HUES64 (cell line): ENCODE measurements at regions not wholly inside any gene's neighbourhood (a gene's known extent, or its start where the extent isn't known, plus 50 kb on each side); places are given as distances from the start of the nearest gene placed in this dataset.
"Not testable (repeated sequence)": the region's sequence is repeated elsewhere in the genome, so short reads cannot be mapped to it uniquely, and the experiment has no call there.

Source experiments
- H3K27ac ChIP-seq: 2 replicates; pipeline ENCODE4 v1.7.0; 2013; ENCODE audit warnings: low read depth, low read length, inconsistent platforms
- H3K27me3 ChIP-seq: 2 replicates; pipeline ENCODE4 v1.6.1; 2013; ENCODE audit warnings: mild to moderate bottlenecking, low read length; ENCODE audit not compliant: insufficient read depth
- H3K36me3 ChIP-seq: 2 replicates; pipeline ENCODE4 v1.6.1; 2013; ENCODE audit warnings: mild to moderate bottlenecking, low read length; ENCODE audit not compliant: insufficient read depth
- H3K4me1 ChIP-seq: 2 replicates; pipeline ENCODE4 v1.6.1; 2013; ENCODE audit warnings: mild to moderate bottlenecking, low read length, moderate library complexity; ENCODE audit not compliant: insufficient read depth
- H3K4me3 ChIP-seq: 2 replicates; pipeline ENCODE4 v1.5.1; 2013; ENCODE audit warnings: mild to moderate bottlenecking, low read length, moderate library complexity
- H3K9ac ChIP-seq: 2 replicates; pipeline ENCODE4 v1.6.1; 2013; ENCODE audit warnings: mild to moderate bottlenecking, low read depth, low read length
- H3K9me3 ChIP-seq: 2 replicates; pipeline ENCODE4 v1.6.1; 2013; ENCODE audit warnings: low read depth, low read length; ENCODE audit not compliant: insufficient read depth
- WGBS: fragments of 150-250, 120-280 bp; methylation state at CpG from one replicate; pipeline ENCODE4 v1.1.7; 2013; ENCODE audit warnings: missing lambda C conversion rate; 5-methylcytosine and 5-hydroxymethylcytosine counted together

DNA sequence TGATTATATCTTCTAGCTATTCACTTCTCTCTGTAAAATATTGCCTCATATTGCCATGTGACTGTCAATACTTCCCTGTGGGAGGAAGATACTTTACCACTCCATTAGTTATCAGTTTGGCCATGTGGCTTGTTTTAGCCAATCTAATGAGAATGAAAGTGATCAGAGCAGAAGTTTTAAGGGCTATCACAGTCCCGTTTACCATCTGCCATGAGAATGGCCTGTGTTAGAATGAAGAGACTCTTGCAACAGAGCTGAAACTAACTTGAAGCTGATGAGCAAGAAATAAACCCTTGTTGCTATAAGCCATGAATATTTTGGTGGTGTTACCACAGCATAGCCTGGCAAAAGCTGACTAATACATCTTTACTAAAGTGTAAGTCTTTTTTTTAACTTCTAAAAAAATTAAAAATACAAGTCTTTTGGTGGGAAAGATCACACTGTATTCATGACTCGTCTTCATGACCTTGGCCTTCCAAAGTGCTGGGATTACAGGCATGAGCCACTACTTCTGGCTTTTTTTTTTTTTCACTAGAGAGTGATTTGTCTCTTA is 68.0 kb upstream of the CTNNA1 start:
- Histone ChIP-seq H3K4me1 (no peaks in the 10 kb centered on the region; the same call in 1 of the 2 replicates), H3K27me3 (no peaks in the 10 kb centered on the region), H3K9me3 (peaks cover 8% of the 10 kb centered on the region), H3K9ac (no peak overlapping the region), H3K27ac (no peak overlapping the region), H3K36me3 (no peaks in the 10 kb centered on the region), H3K4me3 (no peak overlapping the region)
- WGBS: 91% methylated on average over 2 of the region's 2 CpGs

- 80% methylated on average over 1 of the region's 4 CpGs for WGBS
- not testable (repeated sequence) for H3K4me1 ChIP-seq, H3K27me3 ChIP-seq, H3K27ac ChIP-seq, H3K4me3 ChIP-seq, H3K9ac ChIP-seq, H3K9me3 ChIP-seq, H3K36me3 ChIP-seq
Measured at GRCh38 chr5:138682462-138682861, 70.8 kb upstream of the CTNNA1 start.

DNA sequence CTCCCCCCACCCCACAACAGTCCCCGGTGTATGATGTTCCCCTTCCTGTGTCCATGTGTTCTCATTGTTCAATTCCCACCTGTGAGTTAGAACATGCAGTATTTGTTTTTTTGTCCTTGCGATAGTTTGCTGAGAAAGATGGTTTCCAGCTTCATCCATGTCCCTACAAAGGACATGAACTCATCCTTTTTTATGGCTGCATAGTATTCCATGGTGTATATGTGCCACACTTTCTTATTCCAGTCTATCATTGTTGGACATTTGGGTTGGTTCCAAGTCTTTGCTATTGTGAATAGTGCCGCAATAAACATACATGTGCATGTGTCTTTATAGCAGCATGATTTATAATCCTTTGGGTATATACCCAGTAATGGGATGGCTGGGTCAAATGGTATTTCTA is 74.4 kb upstream of the CTNNA1 start:
- H3K4me1 ChIP-seq, H3K27me3 ChIP-seq, H3K9ac ChIP-seq, H3K27ac ChIP-seq, H3K4me3 ChIP-seq, H3K36me3 ChIP-seq, H3K9me3 ChIP-seq: not testable (repeated sequence)
- WGBS: 100% methylated on average over 1 of the region's 3 CpGs

DNA sequence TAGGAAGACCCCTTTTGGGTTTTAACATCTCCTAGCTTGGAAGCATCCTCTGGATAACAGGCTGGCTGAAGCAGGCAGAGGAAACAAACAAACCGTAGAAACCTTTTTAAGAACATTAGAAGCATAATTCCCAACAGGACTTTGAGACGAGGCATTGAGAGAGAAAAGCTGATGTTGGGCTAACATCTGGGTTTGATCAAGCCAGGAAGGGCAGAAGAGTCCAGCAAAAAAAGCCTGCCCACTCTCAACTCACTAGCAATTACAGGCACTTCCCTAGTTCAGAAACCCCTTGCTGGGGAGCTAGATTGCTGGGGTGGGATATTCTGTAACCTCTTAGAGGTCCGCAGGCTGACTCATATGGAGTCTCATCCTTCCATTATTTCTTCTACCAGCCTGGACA is 75.4 kb upstream of the CTNNA1 start:
- 100% methylated on average over 3 of the region's 3 CpGs for WGBS
- H3K9me3 ChIP-seq: no peaks in the 10 kb centered on the region

DNA sequence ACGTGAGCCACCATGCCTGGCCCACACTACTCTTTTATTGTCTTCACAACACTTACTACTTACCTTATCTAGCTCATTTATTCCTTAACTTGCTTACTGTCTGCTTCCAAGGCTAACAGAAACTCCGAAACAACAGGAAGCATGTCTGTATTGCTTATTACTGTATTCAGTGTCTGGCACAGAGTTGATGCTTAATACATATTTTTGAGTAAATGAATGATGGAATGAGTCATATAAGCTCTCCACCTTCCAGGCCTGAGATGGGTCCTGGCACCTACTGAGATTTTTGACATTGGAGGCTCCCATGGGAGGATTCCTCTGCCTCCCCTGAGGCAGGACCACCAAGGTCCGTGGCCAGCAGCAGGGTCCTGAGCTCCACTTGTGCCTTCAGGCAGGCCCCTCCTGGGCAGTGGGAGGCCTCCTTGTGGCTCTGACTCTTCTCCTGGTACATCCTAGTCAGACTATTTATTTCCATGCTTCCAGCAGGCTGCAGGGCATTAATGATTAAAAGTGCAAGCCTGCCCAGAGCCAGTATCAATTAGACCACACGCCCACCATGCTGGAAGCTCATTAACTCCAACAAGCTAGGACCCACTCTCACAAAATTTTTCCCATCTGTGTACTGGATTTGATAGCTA is 76.5 kb upstream of the CTNNA1 start:
- WGBS: 87% methylated on average over 4 of the region's 4 CpGs
- no peak overlapping the region for H3K9ac ChIP-seq
- no peak overlapping the region for H3K4me3 ChIP-seq
- no peaks in the 10 kb centered on the region for H3K27me3 ChIP-seq
- no peaks in the 10 kb centered on the region for H3K4me1 ChIP-seq
- H3K36me3 ChIP-seq: no peaks in the 10 kb centered on the region
- H3K9me3 ChIP-seq: no peaks in the 10 kb centered on the region
- H3K27ac ChIP-seq: no peak overlapping the region

More for the DNA sequence above, 75.4 kb upstream of the CTNNA1 start:
- no peaks in the 10 kb centered on the region for H3K4me1 ChIP-seq
- no peak overlapping the region for H3K9ac ChIP-seq
- no peaks in the 10 kb centered on the region for H3K36me3 ChIP-seq
- H3K4me3 ChIP-seq: no peak overlapping the region
- H3K27ac ChIP-seq: no peak overlapping the region
- H3K27me3 ChIP-seq: no peaks in the 10 kb centered on the region

- H3K27ac ChIP-seq: no peak overlapping the region
- no peak overlapping the region for H3K9ac ChIP-seq
- H3K36me3 ChIP-seq: no peaks in the 10 kb centered on the region
- no peak overlapping the region for H3K4me3 ChIP-seq
- H3K4me1 ChIP-seq: no peaks in the 10 kb centered on the region
- no peaks in the 10 kb centered on the region for H3K9me3 ChIP-seq
- no peaks in the 10 kb centered on the region for H3K27me3 ChIP-seq
- WGBS: 89% methylated on average over 5 of the region's 5 CpGs
Measured at GRCh38 chr5:138676002-138676401, 77.2 kb upstream of the CTNNA1 start.

DNA sequence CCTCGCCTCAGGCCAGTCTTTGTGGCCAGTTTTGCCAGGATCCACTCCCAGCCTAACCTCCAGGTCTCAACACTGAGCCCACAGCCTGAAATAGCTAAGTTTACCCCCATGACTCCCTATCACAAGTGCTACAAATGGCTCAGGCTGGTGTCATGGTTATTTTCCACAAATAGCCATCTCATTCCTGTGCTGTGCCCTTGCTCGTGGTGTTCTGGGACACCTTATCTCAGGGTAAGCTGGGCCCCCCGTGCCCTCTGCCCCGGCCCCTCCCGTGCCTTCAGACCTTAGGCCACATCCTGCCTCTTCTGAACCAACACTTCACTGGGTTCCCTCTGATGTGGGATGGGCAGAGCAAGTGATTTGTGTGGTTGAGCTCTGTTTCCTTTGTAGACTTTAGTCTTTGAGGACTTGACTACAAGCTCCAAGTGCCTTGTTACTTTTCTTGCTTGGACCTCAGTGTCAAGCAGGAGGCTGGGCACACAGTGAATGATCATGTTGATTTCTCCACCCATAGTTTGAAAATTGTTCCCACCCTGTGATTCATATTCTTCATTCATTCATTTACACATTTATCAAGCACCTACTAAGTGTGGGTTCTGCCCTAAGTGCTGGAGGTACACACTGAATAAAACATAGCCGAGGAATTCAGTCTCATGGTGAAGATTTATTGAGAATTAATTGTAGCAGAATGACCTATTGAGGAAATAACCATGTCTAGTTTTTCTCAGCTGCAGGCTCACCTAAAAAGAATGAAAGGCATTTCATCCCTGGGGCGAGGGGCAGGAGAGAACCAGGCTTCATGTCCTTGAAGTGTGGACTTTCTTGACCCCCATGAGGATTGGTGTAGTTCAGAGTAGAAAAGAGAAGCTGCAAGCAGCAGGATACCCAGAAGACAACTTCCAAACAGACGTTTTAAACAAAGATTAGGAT is 84.5 kb upstream of the CTNNA1 start:
- Histone ChIP-seq H3K27ac (no peak overlapping the region), H3K4me3 (no peak overlapping the region), H3K9ac (no peak overlapping the region), H3K4me1 (peaks cover 9% of the 10 kb centered on the region), H3K9me3 (no peaks in the 10 kb centered on the region), H3K36me3 (no peaks in the 10 kb centered on the region), H3K27me3 (no peaks in the 10 kb centered on the region)
- WGBS: 87% methylated on average over 8 of the region's 8 CpGs

DNA sequence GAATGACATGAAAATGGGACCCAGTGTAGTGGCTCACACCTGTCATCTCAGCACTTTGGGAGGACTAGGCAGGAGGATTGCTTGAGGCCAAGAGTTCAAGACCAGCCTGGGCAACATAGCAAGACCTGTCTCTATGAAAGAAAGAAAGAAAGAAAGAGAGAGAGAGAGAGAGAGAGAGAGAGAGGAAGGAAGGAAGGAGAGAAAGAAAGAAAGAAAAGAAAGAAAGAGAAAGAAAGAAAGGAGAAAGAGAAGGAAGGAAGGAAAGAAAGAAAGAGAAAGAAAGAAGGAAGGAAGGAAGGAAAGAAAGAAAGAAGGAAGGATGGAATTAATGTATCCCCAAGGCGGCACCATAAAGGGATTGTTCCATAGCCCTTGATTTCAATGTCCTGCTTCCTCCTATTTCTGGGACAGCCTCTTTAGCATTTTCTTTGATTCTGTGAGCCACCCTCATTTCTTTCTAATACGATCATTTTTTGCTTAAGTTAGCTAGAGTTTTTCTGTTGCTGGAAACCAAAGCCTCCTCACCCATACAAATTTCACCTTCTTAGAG is 85.4 kb upstream of the CTNNA1 start:
- H3K4me3 ChIP-seq, H3K9ac ChIP-seq, H3K4me1 ChIP-seq, H3K9me3 ChIP-seq, H3K27ac ChIP-seq, H3K36me3 ChIP-seq, H3K27me3 ChIP-seq: not testable (repeated sequence)
- WGBS: 79% methylated on average over 2 of the region's 2 CpGs

DNA sequence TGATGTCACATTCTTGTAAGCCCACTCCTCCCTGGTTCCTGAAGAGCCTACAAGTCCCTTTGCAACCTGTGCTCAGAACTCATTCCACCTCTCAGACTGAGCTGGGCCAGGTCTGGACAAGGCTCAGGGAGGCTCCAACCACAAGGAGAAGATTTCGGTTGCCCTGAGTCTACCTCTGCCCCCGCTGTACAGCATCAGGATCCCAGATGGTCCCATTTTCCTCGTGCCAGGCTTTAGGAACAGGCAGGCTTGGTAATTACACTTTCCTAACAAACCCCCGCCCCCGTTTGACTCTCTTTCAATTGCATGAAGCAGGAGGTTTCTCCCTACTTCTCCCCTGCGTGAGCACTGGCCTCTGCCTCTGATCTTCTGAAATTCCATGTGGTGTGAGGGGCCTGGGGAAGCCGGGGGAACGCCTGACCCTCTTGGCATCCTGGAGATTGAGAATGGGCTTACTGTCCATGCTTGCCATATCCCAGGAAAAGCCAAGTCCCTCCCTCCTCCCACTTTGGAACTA is 86.9 kb upstream of the CTNNA1 start:
- Histone ChIP-seq H3K9ac (no peak overlapping the region), H3K9me3 (no peaks in the 10 kb centered on the region), H3K27me3 (no peaks in the 10 kb centered on the region), H3K27ac (no peak overlapping the region), H3K4me1 (peaks cover 9% of the 10 kb centered on the region), H3K4me3 (no peak overlapping the region), H3K36me3 (no peaks in the 10 kb centered on the region)
- WGBS: 94% methylated on average over 8 of the region's 8 CpGs

GRCh38 chr5:138665261-138665660 is 88.0 kb upstream of the CTNNA1 start:
- H3K27me3 ChIP-seq: no peaks in the 10 kb centered on the region

More at GRCh38 chr5:138665261-138665660, 88.0 kb upstream of the CTNNA1 start:
- Histone ChIP-seq H3K4me3 (no peak overlapping the region), H3K9me3 (no peaks in the 10 kb centered on the region), H3K4me1 (peaks cover 9% of the 10 kb centered on the region), H3K27ac (no peak overlapping the region), H3K9ac (no peak overlapping the region), H3K36me3 (no peaks in the 10 kb centered on the region)
- 92% methylated on average over 5 of the region's 5 CpGs for WGBS
